SK-N-MC (cell line): ENCODE measurements at regions not wholly inside any gene's neighbourhood (a gene's known extent, or its start where the extent isn't known, plus 50 kb on each side); places are given as distances from the start of the nearest gene placed in this dataset.

ENCODE experiments used
- EZH2 ChIP-seq: fragments of 200-600 bp; sonication (generic); IDR thresholded peaks from one replicate; pipeline ENCODE4 v1.6.1; 2017; ENCODE audit warnings: antibody characterized with exemption
- POLR2AphosphoS5 ChIP-seq: IDR thresholded peaks from 2 replicates; pipeline ENCODE4 v1.6.1; 2012; ENCODE audit warnings: mild to moderate bottlenecking, low read depth, low read length, borderline replicate concordance

- TF ChIP-seq EZH2 (no peak), POLR2AphosphoS5 (no peak)
These were observed 166.0 kb downstream of the TMEM47 start for GRCh38 chrX:34491126-34491525.
